Heart right ventricle (tissue), 16 donors: ENCODE measurements at regions not wholly inside any gene's neighbourhood (a gene's known extent, or its start where the extent isn't known, plus 50 kb on each side); places are given as distances from the start of the nearest gene placed in this dataset.

Experiments used
- ATAC-seq, 8 donors: fragments of 200-7000 bp; cut with Tn5 transposase; one replicate each; pipeline ENCODE4 v1.9.1; 2020; ENCODE audit warnings: mild to moderate bottlenecking in 8 of 8, moderate library complexity in 8 of 8, moderate number of reproducible peaks in 1 of 8
- DNase-seq, 2 donors: peaks; one replicate each; pipeline ENCODE4 v3.0.0-alpha.2; 2020
- H3K27ac ChIP-seq, 10 donors: fragments of 200-600 bp; sonication (generic) in 2 of 10; one replicate each; pipeline versions ENCODE4 v1.5.0 to v1.8.0; 2020 to 2022; ENCODE audit warnings: mild to moderate bottlenecking in 3 of 10
- H3K27me3 ChIP-seq, 7 donors: fragments of 200-600 bp; one replicate each; pipeline ENCODE4 v1.8.0; 2021 to 2022; ENCODE audit warnings: mild to moderate bottlenecking in 2 of 7
- H3K36me3 ChIP-seq, 9 donors: fragments of 200-600 bp; sonication (generic) in 1 of 9; one replicate each; pipeline versions ENCODE4 v1.5.0 to v1.8.0; 2020 to 2022; ENCODE audit warnings: mild to moderate bottlenecking in 2 of 9
- H3K4me1 ChIP-seq, 9 donors: fragments of 200-600 bp; sonication (generic) in 1 of 9; one replicate each; pipeline versions ENCODE4 v1.5.0 to v1.8.0; 2020 to 2022; ENCODE audit warnings: mild to moderate bottlenecking in 4 of 9
- H3K4me3 ChIP-seq, 10 donors: fragments of 200-600 bp; sonication (generic) in 2 of 10; one replicate each; pipeline versions ENCODE4 v1.5.0 to v1.8.0; 2020 to 2022; ENCODE audit warnings: mild to moderate bottlenecking in 7 of 10, moderate library complexity in 2 of 10
- H3K9me3 ChIP-seq, 11 donors: fragments of 200-600 bp in 10 of 11; sonication (generic) in 2 of 11; one replicate each; pipeline versions ENCODE4 v1.5.0 to v1.8.0; 2013 to 2022; ENCODE audit warnings: mild to moderate bottlenecking in 2 of 11, control low read depth in 1 of 11, moderate library complexity in 1 of 11
- CTCF ChIP-seq, 9 donors: fragments of 200-600 bp; sonication (generic) in 2 of 9; IDR thresholded peaks; one replicate each; pipeline versions ENCODE4 v1.5.0 to v1.8.0; 2021 to 2022; ENCODE audit warnings: antibody characterized with exemption in 9 of 9, mild to moderate bottlenecking in 5 of 9, moderate library complexity in 1 of 9
- WGBS, 2 donors: extraction: QIAGEN DNeasy Blood & Tissue Kit; methylation state at CpG; one replicate each; pipeline ENCODE4 v1.1.7; 2013; ENCODE audit warnings: inconsistent platforms in 1 of 2; 5-methylcytosine and 5-hydroxymethylcytosine counted together
- intact Hi-C, 10 donors: fragments of 100-400 bp; cut with DNase I; formaldehyde crosslinking; loops; one replicate each; pipeline versions ENCODE4 v1.11.1 to v1.14.2; 2022
- donor health status: Arrhythmogenic right ventricular cardiomyopathy.
- donor health status: ischemic (EF 13 %, LVEDD 7.1; RV severe dilation, severe dysfunction).
- donor health status: healthy with polysubstance abuse.
- donor health status: DM: no; HTN: yes; CAD: no.
- donor health status: DM: no; HTN: no; CAD: no.
- donor health status: ischemic (EF 25% LVEDD 6.9; RV normal size, moderate dysfunction).
- donor health status: ischemic (EF 25% LVEDD 5.7; RV mildly dilated, moderate dysfunction).
- donor health status: healthy.
- donor health status: DM: yes; HTN: yes; CAD: no.
- donor health status: Ischemic cardiomyopathy.
- donor health status: ischemic (EF 35%, LVEDD 5.7; RV mildly dilated, moderate dysfunction).
- donor health status: nonischemic (EF 11% LVEDD 7.7; RV severe dilation, severe dysfunction).
- donor health status: DM: yes; HTN: yes; CAD: no.
- donor health status: PGD.
- donor health status: ischemic (EF 29% LVEDD 5.4; RV normal size, mild dysfunction).
- donor health status: nonischemic (EF 23%, LVEDD 6.1; RV moderate dilation, normal function).

GRCh38 chr18:39835303-39836030, 2119.6 kb upstream of the PIK3C3 start:
- TF ChIP-seq CTCF (IDR thresholded peaks at IDR 0.05) = no peak
- Histone ChIP-seq H3K9me3 (no peaks in the 10 kb centered on the region), H3K36me3 (no peaks in the 10 kb centered on the region), H3K27ac (no peak overlapping the region), H3K27me3 (peaks cover 0 to 25% (median 6%) of the 10 kb centered on the region in 7 donors), H3K4me1 (no peaks in the 10 kb centered on the region), H3K4me3 (no peak overlapping the region)
- DNase-seq (no peak), ATAC-seq (no peak)
- intact Hi-C loops = no loop called here
- WGBS, 2 donors = 80 to 90% methylated on average over 4 of the region's 4 CpGs

GRCh38 chr18:39834636-39835035, 2120.4 kb upstream of the PIK3C3 start:
- no peak overlapping the region for H3K4me3 ChIP-seq
- no peak for ATAC-seq
- DNase-seq = no peak
- no peak for TF ChIP-seq CTCF (IDR thresholded peaks at IDR 0.05)
- intact Hi-C loops = no loop called here
- H3K27me3 ChIP-seq = peaks cover 0 to 17% (median 0%) of the 10 kb centered on the region in 7 donors
- H3K4me1 ChIP-seq = no peaks in the 10 kb centered on the region
- H3K9me3 ChIP-seq = no peaks in the 10 kb centered on the region
- no peak overlapping the region for H3K27ac ChIP-seq
- no peaks in the 10 kb centered on the region for H3K36me3 ChIP-seq
- WGBS, 2 donors = 89 to 98% methylated on average over 4 of the region's 4 CpGs

GRCh38 chr18:39825485-39826150, 2129.4 kb upstream of the PIK3C3 start:
- TF ChIP-seq CTCF (IDR thresholded peaks at IDR 0.05) = no peak
- no peak for DNase-seq

GRCh38 chr18:39806525-39806924, 2148.5 kb upstream of the PIK3C3 start:
- Histone ChIP-seq H3K9me3 (peaks cover 0 to 21% (median 5%) of the 10 kb centered on the region in 11 donors), H3K4me3 (no peak overlapping the region), H3K36me3 (no peaks in the 10 kb centered on the region), H3K27me3 (no peaks in the 10 kb centered on the region), H3K27ac (no peak overlapping the region), H3K4me1 (no peaks in the 10 kb centered on the region)
- 56 to 65% methylated on average over 3 of the region's 3 CpGs for WGBS, 2 donors
- intact Hi-C loops = no loop called here
- TF ChIP-seq CTCF (IDR thresholded peaks at IDR 0.05) = no peak
- ATAC-seq (no peak), DNase-seq (no peak)

More at GRCh38 chr18:39825485-39826150, 2129.4 kb upstream of the PIK3C3 start:
- no peak for ATAC-seq
- Histone ChIP-seq H3K36me3 (no peaks in the 10 kb centered on the region), H3K4me1 (no peaks in the 10 kb centered on the region), H3K27ac (no peak overlapping the region), H3K4me3 (no peak overlapping the region), H3K9me3 (no peaks in the 10 kb centered on the region), H3K27me3 (no peaks in the 10 kb centered on the region)
- 30 to 65% methylated on average over 1 of the region's 1 CpG for WGBS, 2 donors
- intact Hi-C loops = loop anchor here in 1 of 10 donors (10.0 kb wide), 1 partner anchor 59 kb away; no protein-coding TSS in a partner anchor
